ENCODE measurements at regions not wholly inside any gene's neighbourhood (a gene's known extent, or its start where the extent isn't known, plus 50 kb on each side); places are given as distances from the start of the nearest gene placed in this dataset.

- Histone ChIP-seq H2AK5ac (ENCODE audit: low read depth, low read length) (no peak overlapping the region), H3K9me3 (replicated peaks in 1 of 2; ENCODE audit: control insufficient read depth in 2 of 2, insufficient read depth in 1 of 2, low read depth in 1 of 2, low read length in 2 of 2) (peaks cover 0 to 4% of the 10 kb centered on the region in 2 donors), H3K4me3 (ENCODE audit: low read length in 2 of 2) (no peak overlapping the region), H3K9ac (ENCODE audit: low read depth, low read length, poor library complexity) (no peak overlapping the region), H2BK15ac (ENCODE audit: low read length) (no peak overlapping the region), H3K4me2 (ENCODE audit: insufficient read depth, low read length, poor library complexity, severe bottlenecking) (no peak overlapping the region), H2BK5ac (ENCODE audit: low read length) (no peak overlapping the region), H2BK120ac (ENCODE audit: low read depth, low read length) (no peak overlapping the region), H3K23ac (ENCODE audit: low read depth, low read length, poor library complexity) (no peak overlapping the region), H3K18ac (ENCODE audit: low read length) (no peak overlapping the region), H3K27me3 (ENCODE audit: control insufficient read depth in 3 of 3, insufficient read depth in 3 of 3, low read depth in 1 of 3, low read length in 3 of 3) (no peaks in the 10 kb centered on the region), H3K79me1 (ENCODE audit: low read depth, low read length) (no peaks in the 10 kb centered on the region), H3K36me3 (replicated peaks in 1 of 2; ENCODE audit: control insufficient read depth in 2 of 2, insufficient read depth in 2 of 2, low read length in 2 of 2) (no peaks in the 10 kb centered on the region), H2BK12ac (ENCODE audit: low read length) (no peak overlapping the region), H4K8ac (ENCODE audit: low read depth, low read length) (no peak overlapping the region), H4K91ac (ENCODE audit: low read depth, low read length, poor library complexity) (no peak overlapping the region), H2AFZ (ENCODE audit: low read length) (peak overlapping the region; percentile 20), H3K4me1 (ENCODE audit: control insufficient read depth in 2 of 2, insufficient read depth in 1 of 2, low read depth in 1 of 2, low read length in 2 of 2) (peaks cover 17 to 20% of the 10 kb centered on the region in 2 donors), H3K14ac (ENCODE audit: low read length) (no peak overlapping the region), H3K27ac (replicated peaks; ENCODE audit: low read length) (no peak overlapping the region), H3K4ac (ENCODE audit: low read length) (no peak overlapping the region)
- WGBS, 2 donors (ENCODE audit: extremely low coverage in 2 of 2, insufficient read length in 2 of 2, insufficient replicate concordance in 1 of 2), result no CpG with 5 or more reads among the region's 7 CpGs
- DNase-seq (ENCODE audit: low spot score), result no peak
These were observed 115.9 kb upstream of the RPS6KA2 start for GRCh38 chr6:166742981-166743380.

- H3K4ac ChIP-seq (ENCODE audit: low read length), result no peak overlapping the region
- H3K36me3 ChIP-seq (replicated peaks in 1 of 2; ENCODE audit: control insufficient read depth in 2 of 2, insufficient read depth in 2 of 2, low read length in 2 of 2), result no peaks in the 10 kb centered on the region
- no peak overlapping the region for H4K91ac ChIP-seq (ENCODE audit: low read depth, low read length, poor library complexity)
- no peak overlapping the region for H2BK12ac ChIP-seq (ENCODE audit: low read length)
- no peak overlapping the region for H4K8ac ChIP-seq (ENCODE audit: low read depth, low read length)
- H3K9ac ChIP-seq (ENCODE audit: low read depth, low read length, poor library complexity), result no peak overlapping the region
- peaks cover 20 to 28% of the 10 kb centered on the region in 2 donors for H3K4me1 ChIP-seq (ENCODE audit: control insufficient read depth in 2 of 2, insufficient read depth in 1 of 2, low read depth in 1 of 2, low read length in 2 of 2)
- H3K18ac ChIP-seq (ENCODE audit: low read length), result no peak overlapping the region
- no peak overlapping the region for H3K27ac ChIP-seq (replicated peaks; ENCODE audit: low read length)
- no peaks in the 10 kb centered on the region for H3K27me3 ChIP-seq (ENCODE audit: control insufficient read depth in 3 of 3, insufficient read depth in 3 of 3, low read depth in 1 of 3, low read length in 3 of 3)
- no peak overlapping the region for H2AK5ac ChIP-seq (ENCODE audit: low read depth, low read length)
- no peak overlapping the region for H3K23ac ChIP-seq (ENCODE audit: low read depth, low read length, poor library complexity)
- DNase-seq (ENCODE audit: low spot score), result no peak
- WGBS, 2 donors (ENCODE audit: extremely low coverage in 2 of 2, insufficient read length in 2 of 2, insufficient replicate concordance in 1 of 2), result no CpG with 5 or more reads among the region's 1 CpG
- H2BK5ac ChIP-seq (ENCODE audit: low read length), result no peak overlapping the region
- peaks cover 4 to 6% of the 10 kb centered on the region in 2 donors for H3K9me3 ChIP-seq (replicated peaks in 1 of 2; ENCODE audit: control insufficient read depth in 2 of 2, insufficient read depth in 1 of 2, low read depth in 1 of 2, low read length in 2 of 2)
- no peak overlapping the region for H2AFZ ChIP-seq (ENCODE audit: low read length)
- no peak overlapping the region for H3K4me3 ChIP-seq (ENCODE audit: low read length in 2 of 2)
- no peaks in the 10 kb centered on the region for H3K79me1 ChIP-seq (ENCODE audit: low read depth, low read length)
- no peak overlapping the region for H2BK15ac ChIP-seq (ENCODE audit: low read length)
- no peak overlapping the region for H3K4me2 ChIP-seq (ENCODE audit: insufficient read depth, low read length, poor library complexity, severe bottlenecking)
- H3K14ac ChIP-seq (ENCODE audit: low read length), result no peak overlapping the region
- H2BK120ac ChIP-seq (ENCODE audit: low read depth, low read length), result no peak overlapping the region
These were observed 112.9 kb upstream of the RPS6KA2 start for GRCh38 chr6:166739976-166740318.

GRCh38 chr6:166739117-166739975, 112.3 kb upstream of the RPS6KA2 start:
- Histone ChIP-seq H3K36me3 (replicated peaks in 1 of 2; ENCODE audit: control insufficient read depth in 2 of 2, insufficient read depth in 2 of 2, low read length in 2 of 2) (no peaks in the 10 kb centered on the region), H3K27ac (replicated peaks; ENCODE audit: low read length) (no peak overlapping the region), H3K9me3 (replicated peaks in 1 of 2; ENCODE audit: control insufficient read depth in 2 of 2, insufficient read depth in 1 of 2, low read depth in 1 of 2, low read length in 2 of 2) (peaks cover 0 to 6% of the 10 kb centered on the region in 2 donors), H2BK5ac (ENCODE audit: low read length) (no peak overlapping the region), H3K4me2 (ENCODE audit: insufficient read depth, low read length, poor library complexity, severe bottlenecking) (no peak overlapping the region), H3K27me3 (ENCODE audit: control insufficient read depth in 3 of 3, insufficient read depth in 3 of 3, low read depth in 1 of 3, low read length in 3 of 3) (no peaks in the 10 kb centered on the region), H2AK5ac (ENCODE audit: low read depth, low read length) (no peak overlapping the region), H2BK120ac (ENCODE audit: low read depth, low read length) (no peak overlapping the region), H4K91ac (ENCODE audit: low read depth, low read length, poor library complexity) (no peak overlapping the region), H2BK12ac (ENCODE audit: low read length) (no peak overlapping the region), H3K18ac (ENCODE audit: low read length) (no peak overlapping the region), H3K14ac (ENCODE audit: low read length) (no peak overlapping the region), H3K4me3 (ENCODE audit: low read length in 2 of 2) (no peak overlapping the region), H3K4me1 (ENCODE audit: control insufficient read depth in 2 of 2, insufficient read depth in 1 of 2, low read depth in 1 of 2, low read length in 2 of 2) (peaks cover 19 to 28% of the 10 kb centered on the region in 2 donors), H4K8ac (ENCODE audit: low read depth, low read length) (no peak overlapping the region), H3K4ac (ENCODE audit: low read length) (no peak overlapping the region), H2BK15ac (ENCODE audit: low read length) (no peak overlapping the region), H3K23ac (ENCODE audit: low read depth, low read length, poor library complexity) (no peak overlapping the region), H2AFZ (ENCODE audit: low read length) (no peak overlapping the region), H3K79me1 (ENCODE audit: low read depth, low read length) (no peaks in the 10 kb centered on the region), H3K9ac (ENCODE audit: low read depth, low read length, poor library complexity) (no peak overlapping the region)
- no peak for DNase-seq (ENCODE audit: low spot score)
- WGBS, 2 donors (ENCODE audit: extremely low coverage in 2 of 2, insufficient read length in 2 of 2, insufficient replicate concordance in 1 of 2), result no CpG with 5 or more reads among the region's 18 CpGs

DNA sequence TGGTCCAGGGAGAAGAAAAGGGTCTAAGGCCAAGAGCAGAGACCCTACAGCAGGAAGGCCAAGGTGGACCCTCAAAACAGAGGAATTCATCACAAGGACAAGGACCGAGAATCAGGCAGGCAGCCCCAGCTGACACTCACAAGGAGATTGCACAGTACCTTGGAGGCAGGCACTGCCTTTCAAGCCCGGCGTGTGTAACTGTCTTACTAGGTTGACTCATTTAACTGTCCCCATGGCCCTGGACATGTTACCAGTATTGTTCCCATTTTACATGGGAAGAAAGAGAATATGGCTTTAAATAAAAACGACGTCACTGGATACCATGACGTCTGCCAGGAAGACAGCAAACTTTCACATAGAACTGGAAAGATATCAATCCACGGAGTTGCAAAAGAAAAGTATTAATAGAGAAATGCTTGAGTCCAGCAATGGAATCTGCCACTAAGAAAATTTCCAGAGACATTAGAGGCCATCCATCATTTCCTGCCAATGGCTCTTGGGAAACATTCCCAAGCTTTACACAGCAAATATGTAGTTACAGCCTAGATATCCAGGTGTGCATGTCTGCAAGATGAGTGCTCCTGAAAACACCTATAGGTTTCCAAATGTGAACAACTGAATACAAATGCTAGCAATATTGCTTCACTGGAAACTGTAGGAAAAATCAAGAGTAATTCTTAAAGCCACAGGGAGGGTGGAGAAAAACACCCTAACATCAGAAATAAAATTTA, 111.5 kb upstream of the RPS6KA2 start:
- no peak for DNase-seq (ENCODE audit: low spot score)

More for the DNA sequence above, 111.5 kb upstream of the RPS6KA2 start:
- Histone ChIP-seq H3K9me3 (replicated peaks in 1 of 2; ENCODE audit: control insufficient read depth in 2 of 2, insufficient read depth in 1 of 2, low read depth in 1 of 2, low read length in 2 of 2) (peaks cover 0 to 6% of the 10 kb centered on the region in 2 donors), H3K27ac (replicated peaks; ENCODE audit: low read length) (no peak overlapping the region), H3K14ac (ENCODE audit: low read length) (peak overlapping the region; percentile 78), H3K27me3 (ENCODE audit: control insufficient read depth in 3 of 3, insufficient read depth in 3 of 3, low read depth in 1 of 3, low read length in 3 of 3) (no peaks in the 10 kb centered on the region), H3K4me2 (ENCODE audit: insufficient read depth, low read length, poor library complexity, severe bottlenecking) (no peak overlapping the region), H3K23ac (ENCODE audit: low read depth, low read length, poor library complexity) (peak overlapping the region; percentile 28), H2BK120ac (ENCODE audit: low read depth, low read length) (no peak overlapping the region), H2AFZ (ENCODE audit: low read length) (no peak overlapping the region), H2BK5ac (ENCODE audit: low read length) (no peak overlapping the region), H2BK12ac (ENCODE audit: low read length) (peak overlapping the region; percentile 7), H2BK15ac (ENCODE audit: low read length) (no peak overlapping the region), H3K36me3 (replicated peaks in 1 of 2; ENCODE audit: control insufficient read depth in 2 of 2, insufficient read depth in 2 of 2, low read length in 2 of 2) (no peaks in the 10 kb centered on the region), H3K4me1 (ENCODE audit: control insufficient read depth in 2 of 2, insufficient read depth in 1 of 2, low read depth in 1 of 2, low read length in 2 of 2) (peaks cover 12 to 24% of the 10 kb centered on the region in 2 donors), H4K8ac (ENCODE audit: low read depth, low read length) (no peak overlapping the region), H3K79me1 (ENCODE audit: low read depth, low read length) (no peaks in the 10 kb centered on the region), H3K4me3 (ENCODE audit: low read length in 2 of 2) (no peak overlapping the region), H2AK5ac (ENCODE audit: low read depth, low read length) (no peak overlapping the region), H3K9ac (ENCODE audit: low read depth, low read length, poor library complexity) (no peak overlapping the region), H3K4ac (ENCODE audit: low read length) (no peak overlapping the region), H3K18ac (ENCODE audit: low read length) (no peak overlapping the region), H4K91ac (ENCODE audit: low read depth, low read length, poor library complexity) (no peak overlapping the region)
- no CpG with 5 or more reads among the region's 7 CpGs for WGBS, 2 donors (ENCODE audit: extremely low coverage in 2 of 2, insufficient read length in 2 of 2, insufficient replicate concordance in 1 of 2)
